Mucosa of rectum (tissue), 2 donors: ENCODE measurements at regions not wholly inside any gene's neighbourhood (a gene's known extent, or its start where the extent isn't known, plus 50 kb on each side); places are given as distances from the start of the nearest gene placed in this dataset.
"Not testable (repeated sequence)": the region's sequence is repeated elsewhere in the genome, so short reads cannot be mapped to it uniquely, and the experiment has no call there.

Experiments
- H3K27ac ChIP-seq, 2 donors: one replicate each; pipeline ENCODE4 v1.7.0; 2013; ENCODE audit warnings: inconsistent platforms in 2 of 2, low read depth in 2 of 2, low read length in 2 of 2
- H3K27me3 ChIP-seq, 2 donors: one replicate each; pipeline ENCODE4 v1.7.0; 2013; ENCODE audit warnings: low read length in 2 of 2; ENCODE audit not compliant: control insufficient read depth in 2 of 2, insufficient read depth in 2 of 2
- H3K36me3 ChIP-seq, 2 donors: one replicate each; pipeline ENCODE4 v1.7.0; 2013; ENCODE audit warnings: low read length in 2 of 2; ENCODE audit not compliant: control insufficient read depth in 2 of 2, insufficient read depth in 2 of 2
- H3K4me1 ChIP-seq, 2 donors: one replicate each; pipeline ENCODE4 v1.7.0; 2013; ENCODE audit warnings: low read length in 2 of 2, mild to moderate bottlenecking in 1 of 2; ENCODE audit not compliant: control insufficient read depth in 2 of 2, insufficient read depth in 2 of 2
- H3K4me3 ChIP-seq, 2 donors: one replicate each; pipeline ENCODE4 v1.7.0; 2013; ENCODE audit warnings: low read length in 2 of 2
- H3K9ac ChIP-seq, 2 donors: one replicate each; pipeline ENCODE4 v1.7.0; 2013; ENCODE audit warnings: low read length in 2 of 2, low read depth in 1 of 2, mild to moderate bottlenecking in 1 of 2
- H3K9me3 ChIP-seq, 2 donors: one replicate each; pipeline ENCODE4 v1.7.0; 2013; ENCODE audit warnings: low read length in 2 of 2; ENCODE audit not compliant: control insufficient read depth in 2 of 2
- donor health status: healthy.
- donor health status: Normal muscosa, but diverticular disease.

- Histone ChIP-seq H3K27me3 (no peaks in the 10 kb centered on the region), H3K9me3 (no peaks in the 10 kb centered on the region), H3K4me1 (peaks cover 7 to 13% of the 10 kb centered on the region in 2 donors), H3K9ac (no peak overlapping the region), H3K4me3 (peak overlapping the region in 1 of 2 donors; percentile 33), H3K36me3 (no peaks in the 10 kb centered on the region), H3K27ac (peak overlapping the region; percentile 38 to 68)
Measured at GRCh38 chr3:164407111-164407510, 671.2 kb downstream of the SI start.

- Histone ChIP-seq H3K9me3 (no peaks in the 10 kb centered on the region), H3K9ac (no peak overlapping the region), H3K27ac (peak overlapping the region; percentile 38 to 68), H3K27me3 (no peaks in the 10 kb centered on the region), H3K4me3 (no peak overlapping the region), H3K36me3 (no peaks in the 10 kb centered on the region), H3K4me1 (peaks cover 7 to 13% of the 10 kb centered on the region in 2 donors)
Measured at GRCh38 chr3:164406281-164406680, 672.0 kb downstream of the SI start.

- Histone ChIP-seq H3K9me3 (no peaks in the 10 kb centered on the region), H3K4me1 (peaks cover 3 to 4% of the 10 kb centered on the region in 2 donors), H3K27ac (no peak overlapping the region), H3K9ac (no peak overlapping the region), H3K36me3 (no peaks in the 10 kb centered on the region), H3K27me3 (no peaks in the 10 kb centered on the region), H3K4me3 (no peak overlapping the region)
Measured at GRCh38 chr3:164401923-164402322, 676.4 kb downstream of the SI start.

DNA sequence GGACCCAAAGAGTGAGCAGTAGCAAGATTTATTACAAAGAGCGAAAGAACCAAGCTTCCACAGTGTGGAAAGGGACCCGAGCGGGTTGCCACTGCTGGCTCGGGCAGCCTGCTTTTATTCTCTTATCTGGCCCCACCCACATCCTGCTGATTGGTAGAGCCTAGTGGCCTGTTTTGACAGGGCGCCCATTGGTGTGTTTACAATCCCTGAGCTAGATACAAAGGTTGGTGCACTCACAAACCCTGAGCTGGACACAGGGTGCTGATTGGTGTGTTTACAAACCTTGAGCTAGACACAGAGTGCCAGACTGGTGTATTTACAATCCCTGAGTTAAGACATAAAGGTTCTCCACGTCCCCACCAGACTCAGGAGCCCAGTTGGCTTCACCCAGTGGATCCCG, 676.9 kb downstream of the SI start:
- H3K36me3 ChIP-seq, H3K27ac ChIP-seq, H3K9ac ChIP-seq, H3K27me3 ChIP-seq, H3K9me3 ChIP-seq, H3K4me1 ChIP-seq, H3K4me3 ChIP-seq: not testable (repeated sequence)

DNA sequence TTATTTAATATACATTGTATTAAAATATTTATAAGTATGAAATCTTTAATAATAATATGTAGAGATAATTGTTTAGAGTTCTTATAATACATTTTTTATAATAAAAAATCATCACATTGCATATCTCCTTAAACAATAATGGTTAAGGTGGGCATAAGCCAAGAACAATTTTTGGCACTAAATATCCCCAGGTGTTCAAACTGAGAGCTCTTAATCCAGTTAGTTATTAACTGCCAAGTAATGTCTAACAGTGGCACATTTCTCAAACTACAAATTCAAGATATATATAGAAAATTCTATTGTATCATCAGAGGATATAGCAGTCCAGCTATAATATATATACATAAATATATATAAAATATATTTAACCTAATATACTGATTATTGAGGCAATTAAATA, 680.8 kb downstream of the SI start:
- Histone ChIP-seq H3K36me3 (no peaks in the 10 kb centered on the region), H3K4me1 (no peaks in the 10 kb centered on the region), H3K9ac (no peak overlapping the region), H3K27ac (no peak overlapping the region), H3K27me3 (no peaks in the 10 kb centered on the region), H3K4me3 (no peak overlapping the region), H3K9me3 (no peaks in the 10 kb centered on the region)

DNA sequence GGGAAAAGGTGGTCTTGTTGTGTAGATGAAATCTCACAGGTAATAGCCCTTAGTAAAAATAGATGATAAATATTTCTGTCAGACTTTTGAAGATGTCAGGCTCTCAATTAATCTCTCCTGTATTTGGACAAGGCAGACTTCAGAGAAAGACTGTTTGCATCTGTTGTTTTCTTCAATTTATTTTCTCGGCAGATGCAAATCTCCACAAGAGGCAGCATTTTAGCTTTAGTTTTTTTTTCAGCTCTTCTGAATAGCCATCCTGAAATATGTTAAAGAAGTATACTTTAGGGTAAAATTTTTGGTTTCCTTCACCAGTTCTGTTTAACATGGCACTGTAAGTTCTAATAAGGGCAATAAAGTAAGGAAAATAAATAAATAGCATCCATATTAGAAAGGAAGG, 685.1 kb downstream of the SI start:
- Histone ChIP-seq H3K27ac (no peak overlapping the region), H3K9ac (no peak overlapping the region)

GRCh38 chr3:164390046-164390445, 688.2 kb downstream of the SI start:
- Histone ChIP-seq H3K27ac (no peak overlapping the region), H3K9ac (no peak overlapping the region), H3K4me3 (no peak overlapping the region), H3K27me3 (no peaks in the 10 kb centered on the region), H3K9me3 (no peaks in the 10 kb centered on the region), H3K36me3 (no peaks in the 10 kb centered on the region), H3K4me1 (no peaks in the 10 kb centered on the region)

More for the DNA sequence above, 685.1 kb downstream of the SI start:
- Histone ChIP-seq H3K9me3 (no peaks in the 10 kb centered on the region), H3K4me1 (no peaks in the 10 kb centered on the region), H3K27me3 (no peaks in the 10 kb centered on the region), H3K36me3 (no peaks in the 10 kb centered on the region), H3K4me3 (no peak overlapping the region)

DNA sequence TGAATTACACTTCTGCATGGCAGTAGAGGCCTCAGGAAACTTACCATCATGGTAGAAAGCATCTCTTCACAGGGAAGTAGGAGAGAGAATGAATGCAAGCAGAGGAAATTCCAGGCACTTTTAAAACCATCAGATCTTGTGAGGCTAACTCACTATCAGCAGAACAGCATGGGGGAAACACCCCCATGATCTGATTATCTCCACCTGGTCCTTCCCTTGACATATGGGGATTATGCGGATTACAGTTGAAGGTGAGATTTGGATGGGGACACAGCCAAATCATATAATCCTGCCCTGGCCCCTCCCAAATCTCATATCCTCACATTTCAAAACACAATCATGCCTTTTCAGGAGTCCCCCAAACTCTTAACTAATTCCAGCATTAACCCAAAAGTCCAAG, 691.1 kb downstream of the SI start:
- Histone ChIP-seq H3K9me3 (no peaks in the 10 kb centered on the region), H3K4me1 (no peaks in the 10 kb centered on the region), H3K27ac (no peak overlapping the region), H3K27me3 (no peaks in the 10 kb centered on the region), H3K9ac (no peak overlapping the region), H3K4me3 (no peak overlapping the region), H3K36me3 (no peaks in the 10 kb centered on the region)

DNA sequence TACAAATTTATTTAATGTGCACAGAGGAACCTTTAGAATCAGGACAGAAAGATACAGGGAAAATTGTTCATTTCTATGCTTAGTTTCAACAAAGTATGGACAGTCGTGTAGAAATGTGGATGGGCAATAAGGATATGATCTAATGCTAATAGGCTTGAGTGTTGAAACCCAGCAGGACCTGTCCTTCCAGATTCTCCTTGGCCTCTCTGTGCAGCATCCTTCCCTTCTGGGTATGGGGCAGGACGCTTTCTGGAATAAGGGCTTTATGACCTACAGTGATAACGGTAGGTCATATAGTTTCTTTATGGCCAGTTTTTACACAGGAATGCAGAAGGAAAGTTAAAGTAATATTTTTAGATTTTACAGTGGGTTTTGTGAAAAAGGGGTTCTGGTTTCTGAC, 698.1 kb downstream of the SI start:
- Histone ChIP-seq H3K4me3 (no peak overlapping the region), H3K4me1 (no peaks in the 10 kb centered on the region), H3K27ac (no peak overlapping the region), H3K36me3 (no peaks in the 10 kb centered on the region), H3K27me3 (no peaks in the 10 kb centered on the region), H3K9ac (no peak overlapping the region), H3K9me3 (no peaks in the 10 kb centered on the region)

DNA sequence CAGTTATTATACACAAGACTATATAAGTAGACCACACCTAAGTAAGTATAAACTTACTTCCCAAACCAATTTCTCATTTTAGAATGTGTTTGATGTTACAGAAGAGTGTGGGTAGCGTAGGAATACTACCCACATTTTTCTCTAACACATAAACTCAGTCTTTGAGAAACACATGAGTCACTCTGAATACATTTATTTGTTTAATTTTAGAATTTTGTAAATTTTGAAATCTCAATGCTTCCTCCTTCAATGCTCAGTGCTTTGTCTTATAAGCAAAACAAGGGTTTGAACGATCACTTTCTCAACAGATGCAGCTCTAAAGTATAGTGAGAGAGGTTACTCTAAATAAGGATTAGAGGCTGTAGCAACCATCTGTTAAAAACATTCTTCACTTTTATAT, 700.8 kb downstream of the SI start:
- Histone ChIP-seq H3K9ac (no peak overlapping the region), H3K4me3 (no peak overlapping the region), H3K27me3 (no peaks in the 10 kb centered on the region), H3K36me3 (no peaks in the 10 kb centered on the region), H3K4me1 (no peaks in the 10 kb centered on the region), H3K9me3 (no peaks in the 10 kb centered on the region), H3K27ac (no peak overlapping the region)

- Histone ChIP-seq H3K27me3 (no peaks in the 10 kb centered on the region), H3K9me3 (no peaks in the 10 kb centered on the region), H3K27ac (no peak overlapping the region), H3K4me1 (no peaks in the 10 kb centered on the region), H3K9ac (no peak overlapping the region), H3K4me3 (no peak overlapping the region), H3K36me3 (no peaks in the 10 kb centered on the region)
Measured at GRCh38 chr3:164375995-164376394, 702.3 kb downstream of the SI start.
